H9 (cell line): ENCODE measurements at regions not wholly inside any gene's neighbourhood (a gene's known extent, or its start where the extent isn't known, plus 50 kb on each side); places are given as distances from the start of the nearest gene placed in this dataset.

Experiments used
- DNase-seq: peaks from one replicate; pipeline ENCODE4 v3.0.0-alpha.2; 2017
- H2AFZ ChIP-seq: one replicate; pipeline ENCODE4 v1.6.1; 2013; ENCODE audit warnings: mild to moderate bottlenecking, low read length, control low read depth, moderate library complexity
- H2AK5ac ChIP-seq: 2 replicates; pipeline ENCODE4 v1.6.1; 2013; ENCODE audit warnings: low read length, control low read depth, mixed read lengths; ENCODE audit not compliant: insufficient read length
- H2BK120ac ChIP-seq: one replicate; pipeline ENCODE4 v1.6.1; 2013; ENCODE audit warnings: low read depth, mild to moderate bottlenecking, low read length, control low read depth, inconsistent platforms; ENCODE audit not compliant: poor library complexity, severe bottlenecking
- H2BK12ac ChIP-seq: 2 replicates; pipeline ENCODE4 v1.6.1; 2013; ENCODE audit warnings: low read length, control low read depth, mixed read lengths, low read depth; ENCODE audit not compliant: insufficient read length
- H2BK15ac ChIP-seq: 2 replicates; pipeline ENCODE4 v1.6.1; 2013; ENCODE audit warnings: low read depth, low read length, control low read depth
- H2BK20ac ChIP-seq: one replicate; pipeline ENCODE4 v1.6.1; 2013; ENCODE audit warnings: low read depth, mild to moderate bottlenecking, low read length, control low read depth, inconsistent platforms; ENCODE audit not compliant: poor library complexity, severe bottlenecking
- H2BK5ac ChIP-seq: 2 replicates; pipeline ENCODE4 v1.6.1; 2013; ENCODE audit warnings: low read length, control low read depth, mixed read lengths; ENCODE audit not compliant: insufficient read length
- H3K14ac ChIP-seq: 2 replicates; pipeline ENCODE4 v1.6.1; 2013; ENCODE audit warnings: low read length, control low read depth; ENCODE audit not compliant: insufficient read depth
- H3K18ac ChIP-seq: 2 replicates; pipeline ENCODE4 v1.6.1; 2013; ENCODE audit warnings: low read depth, mild to moderate bottlenecking, mixed read lengths, low read length, control low read depth; ENCODE audit not compliant: insufficient read length
- H3K23ac ChIP-seq: 2 replicates; pipeline ENCODE4 v1.6.1; 2013; ENCODE audit warnings: low read length, control low read depth, mixed read lengths, low read depth; ENCODE audit not compliant: insufficient read length
- H3K23me2 ChIP-seq: 2 replicates; pipeline ENCODE4 v1.6.1; 2013; ENCODE audit warnings: low read depth, mild to moderate bottlenecking, mixed read lengths, low read length, control low read depth; ENCODE audit not compliant: insufficient read length, poor library complexity, severe bottlenecking
- H3K27ac ChIP-seq: 2 replicates; pipeline ENCODE4 v1.5.1; 2013; ENCODE audit warnings: low read length, control low read depth, mixed read lengths, low read depth; ENCODE audit not compliant: insufficient read length
- H3K27me3 ChIP-seq: 2 replicates; pipeline ENCODE4 v1.6.1; 2013; ENCODE audit warnings: low read length, control low read depth, inconsistent platforms; ENCODE audit not compliant: insufficient read depth
- H3K4ac ChIP-seq: 2 replicates; pipeline ENCODE4 v1.6.1; 2013; ENCODE audit warnings: low read depth, mild to moderate bottlenecking, control low read depth, inconsistent platforms, low read length, moderate library complexity
- H3K4me1 ChIP-seq: 2 replicates; pipeline ENCODE4 v1.6.1; 2013; ENCODE audit warnings: low read length, control low read depth, inconsistent platforms; ENCODE audit not compliant: insufficient read depth
- H3K4me2 ChIP-seq: 2 replicates; pipeline ENCODE4 v1.6.1; 2013; ENCODE audit warnings: low read length, control low read depth, mixed read lengths; ENCODE audit not compliant: insufficient read length, insufficient read depth
- H3K56ac ChIP-seq: 2 replicates; pipeline ENCODE4 v1.6.1; 2013; ENCODE audit warnings: low read depth, mild to moderate bottlenecking, mixed read lengths, low read length, control low read depth; ENCODE audit not compliant: insufficient read length
- H3K79me1 ChIP-seq: 2 replicates; pipeline ENCODE4 v1.6.1; 2013; ENCODE audit warnings: low read depth, mild to moderate bottlenecking, moderate library complexity, low read length, control low read depth, inconsistent platforms; ENCODE audit not compliant: insufficient read depth, poor library complexity, severe bottlenecking
- H3K79me2 ChIP-seq: 2 replicates; pipeline ENCODE4 v1.6.1; 2013; ENCODE audit warnings: low read length, control low read depth, inconsistent platforms; ENCODE audit not compliant: insufficient read depth
- H3K9ac ChIP-seq: 2 replicates; pipeline ENCODE4 v1.6.1; 2013; ENCODE audit warnings: low read length, control low read depth, mixed read lengths; ENCODE audit not compliant: insufficient read length; ENCODE audit errors: extremely low read depth
- H3K9me3 ChIP-seq: one replicate; pipeline ENCODE4 v1.6.1; 2013; ENCODE audit warnings: low read depth, low read length, inconsistent platforms; ENCODE audit not compliant: control insufficient read depth
- H3T11ph ChIP-seq: one replicate; pipeline ENCODE4 v1.6.1; 2013; ENCODE audit warnings: mild to moderate bottlenecking, low read length, control low read depth, inconsistent platforms
- H4K20me1 ChIP-seq: one replicate; pipeline ENCODE4 v1.6.1; 2013; ENCODE audit not compliant: control insufficient read depth, insufficient read length, insufficient read depth
- H4K5ac ChIP-seq: 2 replicates; pipeline ENCODE4 v1.6.1; 2013; ENCODE audit warnings: low read depth, mild to moderate bottlenecking, mixed read lengths, low read length, control low read depth; ENCODE audit not compliant: insufficient read length
- H4K8ac ChIP-seq: replicated peaks from 2 replicates; pipeline ENCODE4 v1.6.1; 2013; ENCODE audit warnings: low read length, control low read depth, mixed read lengths, low read depth; ENCODE audit not compliant: insufficient read length
- H4K91ac ChIP-seq: 2 replicates; pipeline ENCODE4 v1.6.1; 2013; ENCODE audit warnings: low read depth, mild to moderate bottlenecking, moderate library complexity, mixed read lengths, low read length, control low read depth; ENCODE audit not compliant: insufficient read length
- H3K27ac Mint-ChIP-seq, 3 experiments: 2 replicates in 2 of 3; 3 replicates in 1 of 3; pipeline ENCODE4 v1.8.0; 2020 to 2021; ENCODE audit warnings: mixed read lengths in 3 of 3, mild to moderate bottlenecking in 1 of 3, moderate library complexity in 1 of 3
- H3K27me3 Mint-ChIP-seq: 2 replicates; pipeline ENCODE4 v1.8.0; 2021; ENCODE audit warnings: low read depth, mild to moderate bottlenecking, moderate library complexity, mixed read lengths
- H3K36me3 Mint-ChIP-seq, 3 experiments: 2 replicates in 2 of 3; 3 replicates in 1 of 3; pipeline ENCODE4 v1.8.0; 2020 to 2021; ENCODE audit warnings: low read depth in 3 of 3, mixed read lengths in 3 of 3; ENCODE audit not compliant: insufficient read depth in 1 of 3
- H3K4me1 Mint-ChIP-seq, 2 experiments: 2 replicates each; pipeline ENCODE4 v1.8.0; 2020; ENCODE audit warnings: mixed read lengths in 2 of 2
- H3K4me3 Mint-ChIP-seq, 2 experiments: 2 replicates in 1 of 2; 3 replicates in 1 of 2; pipeline ENCODE4 v1.8.0; 2020 to 2021; ENCODE audit warnings: mild to moderate bottlenecking in 2 of 2, mixed read lengths in 2 of 2, moderate library complexity in 1 of 2
- H3K9me3 Mint-ChIP-seq, 2 experiments: 2 replicates in 1 of 2; 3 replicates in 1 of 2; pipeline ENCODE4 v1.8.0; 2020; ENCODE audit warnings: mild to moderate bottlenecking in 2 of 2, mixed read lengths in 2 of 2, moderate library complexity in 1 of 2
- TF ChIP-seq, protein P1 (sequence below): fragments of 200-600 bp; sonication (generic); conservative IDR thresholded peaks from 3 replicates; pipeline ENCODE4 v1.8.0; 2021; ENCODE audit warnings: antibody characterized with exemption, mild to moderate bottlenecking

DNA sequence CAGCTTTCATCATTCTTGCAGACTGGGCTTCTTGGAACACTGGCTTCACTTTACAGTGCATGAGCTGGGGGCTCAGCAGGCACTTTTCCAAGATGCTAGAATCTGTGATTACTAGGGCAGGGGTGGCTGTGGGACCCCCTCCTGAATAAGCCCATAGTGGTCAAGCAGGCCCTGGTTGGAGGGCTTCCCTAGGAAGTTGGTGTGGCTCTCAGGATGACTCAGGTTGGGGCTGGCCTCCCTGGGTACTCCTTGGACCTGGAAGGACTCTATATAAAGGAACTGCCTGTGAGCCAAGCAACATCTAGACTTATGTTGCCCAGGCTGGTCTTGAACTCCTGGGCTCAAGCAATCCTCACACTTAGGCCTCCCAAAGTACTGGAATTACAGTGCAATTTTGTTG lies 88.3 kb upstream of the HELT start:
- peaks cover 18 to 19% of the 10 kb centered on the region in 2 experiments for H3K9me3 Mint-ChIP-seq

More for the DNA sequence above, 88.3 kb upstream of the HELT start:
- Histone ChIP-seq H2AK5ac (no peak overlapping the region), H2BK120ac (no peak overlapping the region), H2BK20ac (no peak overlapping the region), H3K27ac (no peak overlapping the region), H3K23me2 (no peaks in the 10 kb centered on the region), H3K23ac (no peak overlapping the region), H3K4ac (no peak overlapping the region), H2BK12ac (no peak overlapping the region), H2BK15ac (no peak overlapping the region), H3K9ac (no peak overlapping the region), H2AFZ (no peak overlapping the region), H3K9me3 (no peaks in the 10 kb centered on the region), H2BK5ac (no peak overlapping the region), H3K18ac (no peak overlapping the region), H3T11ph (no peak overlapping the region), H4K20me1 (no peaks in the 10 kb centered on the region), H3K79me2 (no peaks in the 10 kb centered on the region), H3K4me1 (no peaks in the 10 kb centered on the region; the same call in 1 of the 2 replicates), H3K56ac (no peak overlapping the region), H4K91ac (no peak overlapping the region), H3K14ac (no peak overlapping the region), H3K4me2 (no peak overlapping the region), H4K5ac (no peak overlapping the region), H3K79me1 (no peaks in the 10 kb centered on the region), H3K27me3 (no peaks in the 10 kb centered on the region), H4K8ac (no peak overlapping the region)
- TF ChIP-seq, protein P1, sequence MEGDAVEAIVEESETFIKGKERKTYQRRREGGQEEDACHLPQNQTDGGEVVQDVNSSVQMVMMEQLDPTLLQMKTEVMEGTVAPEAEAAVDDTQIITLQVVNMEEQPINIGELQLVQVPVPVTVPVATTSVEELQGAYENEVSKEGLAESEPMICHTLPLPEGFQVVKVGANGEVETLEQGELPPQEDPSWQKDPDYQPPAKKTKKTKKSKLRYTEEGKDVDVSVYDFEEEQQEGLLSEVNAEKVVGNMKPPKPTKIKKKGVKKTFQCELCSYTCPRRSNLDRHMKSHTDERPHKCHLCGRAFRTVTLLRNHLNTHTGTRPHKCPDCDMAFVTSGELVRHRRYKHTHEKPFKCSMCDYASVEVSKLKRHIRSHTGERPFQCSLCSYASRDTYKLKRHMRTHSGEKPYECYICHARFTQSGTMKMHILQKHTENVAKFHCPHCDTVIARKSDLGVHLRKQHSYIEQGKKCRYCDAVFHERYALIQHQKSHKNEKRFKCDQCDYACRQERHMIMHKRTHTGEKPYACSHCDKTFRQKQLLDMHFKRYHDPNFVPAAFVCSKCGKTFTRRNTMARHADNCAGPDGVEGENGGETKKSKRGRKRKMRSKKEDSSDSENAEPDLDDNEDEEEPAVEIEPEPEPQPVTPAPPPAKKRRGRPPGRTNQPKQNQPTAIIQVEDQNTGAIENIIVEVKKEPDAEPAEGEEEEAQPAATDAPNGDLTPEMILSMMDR, result no peak
- DNase-seq, result no peak
- Mint-ChIP-seq H3K4me1 (no peaks in the 10 kb centered on the region), H3K36me3 (peaks cover 0 to 3% (median 2%) of the 10 kb centered on the region in 3 experiments; a peak in 1 of 7 replicates), H3K27me3 (no peaks in the 10 kb centered on the region; the same call in 1 of the 2 replicates), H3K4me3 (no peak overlapping the region), H3K27ac (no peak overlapping the region)
